H9 (cell line): ENCODE measurements at regions not wholly inside any gene's neighbourhood (a gene's known extent, or its start where the extent isn't known, plus 50 kb on each side); places are given as distances from the start of the nearest gene placed in this dataset.

Experiments
- DNase-seq: peaks from one replicate; pipeline ENCODE4 v3.0.0-alpha.2; 2017
- H2AFZ ChIP-seq: one replicate; pipeline ENCODE4 v1.6.1; 2013; ENCODE audit warnings: mild to moderate bottlenecking, low read length, control low read depth, moderate library complexity
- H2AK5ac ChIP-seq: 2 replicates; pipeline ENCODE4 v1.6.1; 2013; ENCODE audit warnings: low read length, control low read depth, mixed read lengths; ENCODE audit not compliant: insufficient read length
- H2BK120ac ChIP-seq: one replicate; pipeline ENCODE4 v1.6.1; 2013; ENCODE audit warnings: low read depth, mild to moderate bottlenecking, low read length, control low read depth, inconsistent platforms; ENCODE audit not compliant: poor library complexity, severe bottlenecking
- H2BK12ac ChIP-seq: 2 replicates; pipeline ENCODE4 v1.6.1; 2013; ENCODE audit warnings: low read length, control low read depth, mixed read lengths, low read depth; ENCODE audit not compliant: insufficient read length
- H2BK15ac ChIP-seq: 2 replicates; pipeline ENCODE4 v1.6.1; 2013; ENCODE audit warnings: low read depth, low read length, control low read depth
- H2BK20ac ChIP-seq: one replicate; pipeline ENCODE4 v1.6.1; 2013; ENCODE audit warnings: low read depth, mild to moderate bottlenecking, low read length, control low read depth, inconsistent platforms; ENCODE audit not compliant: poor library complexity, severe bottlenecking
- H2BK5ac ChIP-seq: 2 replicates; pipeline ENCODE4 v1.6.1; 2013; ENCODE audit warnings: low read length, control low read depth, mixed read lengths; ENCODE audit not compliant: insufficient read length
- H3K14ac ChIP-seq: 2 replicates; pipeline ENCODE4 v1.6.1; 2013; ENCODE audit warnings: low read length, control low read depth; ENCODE audit not compliant: insufficient read depth
- H3K18ac ChIP-seq: 2 replicates; pipeline ENCODE4 v1.6.1; 2013; ENCODE audit warnings: low read depth, mild to moderate bottlenecking, mixed read lengths, low read length, control low read depth; ENCODE audit not compliant: insufficient read length
- H3K23ac ChIP-seq: 2 replicates; pipeline ENCODE4 v1.6.1; 2013; ENCODE audit warnings: low read length, control low read depth, mixed read lengths, low read depth; ENCODE audit not compliant: insufficient read length
- H3K23me2 ChIP-seq: 2 replicates; pipeline ENCODE4 v1.6.1; 2013; ENCODE audit warnings: low read depth, mild to moderate bottlenecking, mixed read lengths, low read length, control low read depth; ENCODE audit not compliant: insufficient read length, poor library complexity, severe bottlenecking
- H3K27ac ChIP-seq: 2 replicates; pipeline ENCODE4 v1.5.1; 2013; ENCODE audit warnings: low read length, control low read depth, mixed read lengths, low read depth; ENCODE audit not compliant: insufficient read length
- H3K27me3 ChIP-seq: 2 replicates; pipeline ENCODE4 v1.6.1; 2013; ENCODE audit warnings: low read length, control low read depth, inconsistent platforms; ENCODE audit not compliant: insufficient read depth
- H3K4ac ChIP-seq: 2 replicates; pipeline ENCODE4 v1.6.1; 2013; ENCODE audit warnings: low read depth, mild to moderate bottlenecking, control low read depth, inconsistent platforms, low read length, moderate library complexity
- H3K4me1 ChIP-seq: 2 replicates; pipeline ENCODE4 v1.6.1; 2013; ENCODE audit warnings: low read length, control low read depth, inconsistent platforms; ENCODE audit not compliant: insufficient read depth
- H3K4me2 ChIP-seq: 2 replicates; pipeline ENCODE4 v1.6.1; 2013; ENCODE audit warnings: low read length, control low read depth, mixed read lengths; ENCODE audit not compliant: insufficient read length, insufficient read depth
- H3K56ac ChIP-seq: 2 replicates; pipeline ENCODE4 v1.6.1; 2013; ENCODE audit warnings: low read depth, mild to moderate bottlenecking, mixed read lengths, low read length, control low read depth; ENCODE audit not compliant: insufficient read length
- H3K79me1 ChIP-seq: 2 replicates; pipeline ENCODE4 v1.6.1; 2013; ENCODE audit warnings: low read depth, mild to moderate bottlenecking, moderate library complexity, low read length, control low read depth, inconsistent platforms; ENCODE audit not compliant: insufficient read depth, poor library complexity, severe bottlenecking
- H3K79me2 ChIP-seq: 2 replicates; pipeline ENCODE4 v1.6.1; 2013; ENCODE audit warnings: low read length, control low read depth, inconsistent platforms; ENCODE audit not compliant: insufficient read depth
- H3K9ac ChIP-seq: 2 replicates; pipeline ENCODE4 v1.6.1; 2013; ENCODE audit warnings: low read length, control low read depth, mixed read lengths; ENCODE audit not compliant: insufficient read length; ENCODE audit errors: extremely low read depth
- H3K9me3 ChIP-seq: one replicate; pipeline ENCODE4 v1.6.1; 2013; ENCODE audit warnings: low read depth, low read length, inconsistent platforms; ENCODE audit not compliant: control insufficient read depth
- H3T11ph ChIP-seq: one replicate; pipeline ENCODE4 v1.6.1; 2013; ENCODE audit warnings: mild to moderate bottlenecking, low read length, control low read depth, inconsistent platforms
- H4K20me1 ChIP-seq: one replicate; pipeline ENCODE4 v1.6.1; 2013; ENCODE audit not compliant: control insufficient read depth, insufficient read length, insufficient read depth
- H4K5ac ChIP-seq: 2 replicates; pipeline ENCODE4 v1.6.1; 2013; ENCODE audit warnings: low read depth, mild to moderate bottlenecking, mixed read lengths, low read length, control low read depth; ENCODE audit not compliant: insufficient read length
- H4K8ac ChIP-seq: replicated peaks from 2 replicates; pipeline ENCODE4 v1.6.1; 2013; ENCODE audit warnings: low read length, control low read depth, mixed read lengths, low read depth; ENCODE audit not compliant: insufficient read length
- H4K91ac ChIP-seq: 2 replicates; pipeline ENCODE4 v1.6.1; 2013; ENCODE audit warnings: low read depth, mild to moderate bottlenecking, moderate library complexity, mixed read lengths, low read length, control low read depth; ENCODE audit not compliant: insufficient read length
- H3K27ac Mint-ChIP-seq, 3 experiments: 2 replicates in 2 of 3; 3 replicates in 1 of 3; pipeline ENCODE4 v1.8.0; 2020 to 2021; ENCODE audit warnings: mixed read lengths in 3 of 3, mild to moderate bottlenecking in 1 of 3, moderate library complexity in 1 of 3
- H3K27me3 Mint-ChIP-seq: 2 replicates; pipeline ENCODE4 v1.8.0; 2021; ENCODE audit warnings: low read depth, mild to moderate bottlenecking, moderate library complexity, mixed read lengths
- H3K36me3 Mint-ChIP-seq, 3 experiments: 2 replicates in 2 of 3; 3 replicates in 1 of 3; pipeline ENCODE4 v1.8.0; 2020 to 2021; ENCODE audit warnings: low read depth in 3 of 3, mixed read lengths in 3 of 3; ENCODE audit not compliant: insufficient read depth in 1 of 3
- H3K4me1 Mint-ChIP-seq, 2 experiments: 2 replicates each; pipeline ENCODE4 v1.8.0; 2020; ENCODE audit warnings: mixed read lengths in 2 of 2
- H3K4me3 Mint-ChIP-seq, 2 experiments: 2 replicates in 1 of 2; 3 replicates in 1 of 2; pipeline ENCODE4 v1.8.0; 2020 to 2021; ENCODE audit warnings: mild to moderate bottlenecking in 2 of 2, mixed read lengths in 2 of 2, moderate library complexity in 1 of 2
- H3K9me3 Mint-ChIP-seq, 2 experiments: 2 replicates in 1 of 2; 3 replicates in 1 of 2; pipeline ENCODE4 v1.8.0; 2020; ENCODE audit warnings: mild to moderate bottlenecking in 2 of 2, mixed read lengths in 2 of 2, moderate library complexity in 1 of 2
- WGBS: extraction: QIAGEN DNeasy Blood & Tissue Kit; methylation state at CpG from one replicate; pipeline ENCODE4 v1.1.7; 2013; ENCODE audit warnings: missing lambda C conversion rate, low lambda C conversion rate, mixed read lengths; ENCODE audit not compliant: insufficient read length; ENCODE audit errors: extremely low coverage; 5-methylcytosine and 5-hydroxymethylcytosine counted together
- TF ChIP-seq, protein P1 (sequence below): fragments of 200-600 bp; sonication (generic); conservative IDR thresholded peaks from 3 replicates; pipeline ENCODE4 v1.8.0; 2021; ENCODE audit warnings: antibody characterized with exemption, mild to moderate bottlenecking

DNA sequence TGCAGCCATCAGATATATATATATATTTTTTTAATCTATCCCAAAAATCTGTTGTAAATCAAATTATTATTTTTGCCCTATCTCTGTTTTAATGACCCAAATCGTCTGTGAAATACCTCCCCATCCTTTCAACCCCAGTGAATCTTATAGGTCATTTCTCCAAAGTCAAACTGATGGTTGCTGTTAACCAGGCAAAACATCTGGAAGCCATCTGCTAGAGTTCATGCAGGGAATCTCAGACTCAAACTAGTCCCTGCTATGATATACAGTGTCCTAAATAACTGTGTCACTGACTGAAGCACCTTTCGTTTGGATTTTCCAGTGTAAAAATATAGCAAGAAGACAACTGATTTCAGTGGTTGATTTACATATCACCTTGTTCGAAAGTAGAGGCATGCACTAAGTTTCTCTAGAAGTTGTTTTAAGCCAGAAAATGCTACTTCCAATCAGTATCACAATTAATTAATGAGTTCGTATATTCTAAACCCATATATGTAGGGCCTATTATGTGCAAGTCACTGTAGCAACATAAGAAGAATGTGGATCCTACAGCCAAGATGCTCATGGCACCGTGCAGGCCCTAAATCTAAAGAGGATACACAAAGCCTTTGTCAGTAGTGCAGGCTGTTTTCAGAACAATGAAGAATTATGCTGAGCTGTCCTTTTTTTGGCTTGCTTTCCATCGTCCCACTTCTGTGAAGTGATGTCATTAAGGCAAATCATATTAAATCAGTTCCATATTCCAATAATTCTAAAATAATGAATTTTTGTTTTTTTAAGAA, 566.0 kb downstream of the STK39 start:
- Histone ChIP-seq H4K5ac (no peak overlapping the region), H3K4ac (no peak overlapping the region), H3K9me3 (no peaks in the 10 kb centered on the region), H3K4me1 (no peaks in the 10 kb centered on the region; the same call in 1 of the 2 replicates), H3K23ac (no peak overlapping the region), H3K27ac (no peak overlapping the region), H4K8ac (no peak overlapping the region), H2BK12ac (no peak overlapping the region), H2AK5ac (no peak overlapping the region), H3K18ac (no peak overlapping the region), H2BK15ac (no peak overlapping the region), H4K91ac (no peak overlapping the region), H3K23me2 (no peaks in the 10 kb centered on the region), H3K9ac (no peak overlapping the region), H2BK5ac (no peak overlapping the region), H3T11ph (no peak overlapping the region), H2BK120ac (no peak overlapping the region), H2BK20ac (no peak overlapping the region), H3K79me2 (no peaks in the 10 kb centered on the region), H3K27me3 (no peaks in the 10 kb centered on the region), H4K20me1 (no peaks in the 10 kb centered on the region), H3K14ac (no peak overlapping the region), H2AFZ (no peak overlapping the region), H3K56ac (no peak overlapping the region), H3K4me2 (no peak overlapping the region), H3K79me1 (no peaks in the 10 kb centered on the region)
- Mint-ChIP-seq H3K4me1 (peaks cover 27 to 31% of the 10 kb centered on the region in 2 experiments), H3K36me3 (no peaks in the 10 kb centered on the region), H3K27ac (peak overlapping the region in 1 of 3 experiments; percentile 25; a peak in 1 of 7 replicates), H3K4me3 (no peak overlapping the region), H3K27me3 (no peaks in the 10 kb centered on the region), H3K9me3 (no peaks in the 10 kb centered on the region)
- DNase-seq, result no peak
- no CpG with 5 or more reads among the region's 6 CpGs for WGBS
- TF ChIP-seq, protein P1, sequence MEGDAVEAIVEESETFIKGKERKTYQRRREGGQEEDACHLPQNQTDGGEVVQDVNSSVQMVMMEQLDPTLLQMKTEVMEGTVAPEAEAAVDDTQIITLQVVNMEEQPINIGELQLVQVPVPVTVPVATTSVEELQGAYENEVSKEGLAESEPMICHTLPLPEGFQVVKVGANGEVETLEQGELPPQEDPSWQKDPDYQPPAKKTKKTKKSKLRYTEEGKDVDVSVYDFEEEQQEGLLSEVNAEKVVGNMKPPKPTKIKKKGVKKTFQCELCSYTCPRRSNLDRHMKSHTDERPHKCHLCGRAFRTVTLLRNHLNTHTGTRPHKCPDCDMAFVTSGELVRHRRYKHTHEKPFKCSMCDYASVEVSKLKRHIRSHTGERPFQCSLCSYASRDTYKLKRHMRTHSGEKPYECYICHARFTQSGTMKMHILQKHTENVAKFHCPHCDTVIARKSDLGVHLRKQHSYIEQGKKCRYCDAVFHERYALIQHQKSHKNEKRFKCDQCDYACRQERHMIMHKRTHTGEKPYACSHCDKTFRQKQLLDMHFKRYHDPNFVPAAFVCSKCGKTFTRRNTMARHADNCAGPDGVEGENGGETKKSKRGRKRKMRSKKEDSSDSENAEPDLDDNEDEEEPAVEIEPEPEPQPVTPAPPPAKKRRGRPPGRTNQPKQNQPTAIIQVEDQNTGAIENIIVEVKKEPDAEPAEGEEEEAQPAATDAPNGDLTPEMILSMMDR, result no peak
